GM12864 (cell line): ENCODE measurements at regions not wholly inside any gene's neighbourhood (a gene's known extent, or its start where the extent isn't known, plus 50 kb on each side); places are given as distances from the start of the nearest gene placed in this dataset.
"Not testable (repeated sequence)": the region's sequence is repeated elsewhere in the genome, so short reads cannot be mapped to it uniquely, and the experiment has no call there.

ENCODE experiments used
- DNase-seq: peaks from one replicate; pipeline ENCODE4 v3.0.0-alpha.2; 2011; ENCODE audit warnings: low read depth
- H3K4me3 ChIP-seq: 2 replicates; pipeline ENCODE4 v1.5.1; 2011; ENCODE audit warnings: mild to moderate bottlenecking, low read depth, low read length, control low read depth
- CTCF ChIP-seq: IDR thresholded peaks from 2 replicates; pipeline ENCODE4 v1.5.1; 2011; ENCODE audit warnings: low read depth, mild to moderate bottlenecking, moderate library complexity, low read length, control low read depth, inconsistent platforms; ENCODE audit errors: missing control alignments

GRCh38 chr12:24522736-24523135, 426.2 kb downstream of the BCAT1 start:
- DNase-seq: no peak
- no peak overlapping the region for H3K4me3 ChIP-seq
- TF ChIP-seq CTCF: no peak

DNA sequence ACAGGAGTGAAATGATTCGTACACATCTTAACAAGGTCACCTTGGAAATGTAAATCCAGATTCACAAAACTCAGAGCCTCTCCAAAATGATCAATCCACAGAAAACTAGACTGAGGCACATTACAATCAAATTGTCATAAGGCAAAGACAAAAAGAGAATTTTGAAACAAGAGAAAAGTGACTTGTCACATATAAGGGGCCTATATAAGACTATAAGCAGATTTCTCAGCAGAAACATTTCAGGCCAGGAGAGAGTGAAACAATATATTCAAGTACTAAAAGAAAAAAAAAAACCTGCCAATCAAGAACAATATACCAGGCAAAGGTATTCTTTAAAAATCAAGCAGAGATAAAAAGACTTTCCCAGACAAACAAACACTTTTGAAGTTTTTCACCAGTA, 429.1 kb downstream of the BCAT1 start:
- no peak for TF ChIP-seq CTCF
- H3K4me3 ChIP-seq: no peak overlapping the region
- no peak for DNase-seq

DNA sequence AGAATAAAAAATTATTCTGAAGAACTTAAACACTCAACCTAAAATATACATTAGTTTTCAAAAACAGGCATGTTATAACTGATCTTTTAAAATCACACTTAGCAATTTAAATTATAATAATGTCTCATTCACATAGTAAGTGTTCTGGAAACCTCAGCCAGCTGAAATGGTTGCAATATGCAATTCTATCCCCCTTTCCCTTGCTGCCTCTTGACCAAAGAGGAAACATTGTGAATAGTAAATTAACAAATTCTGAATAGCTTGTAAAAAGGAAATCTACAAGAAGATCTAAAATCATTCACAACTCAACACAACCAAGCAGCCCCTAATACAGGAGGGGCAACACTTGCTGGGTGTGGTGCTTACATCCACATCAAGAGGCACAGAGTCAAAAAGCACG, 431.9 kb downstream of the BCAT1 start:
- H3K4me3 ChIP-seq: no peak overlapping the region
- TF ChIP-seq CTCF: no peak
- DNase-seq: no peak

- H3K4me3 ChIP-seq: no peak overlapping the region
- no peak for DNase-seq
- no peak for TF ChIP-seq CTCF
Observed at GRCh38 chr12:24510581-24511125, 438.2 kb downstream of the BCAT1 start.

GRCh38 chr12:24507827-24508226, 441.1 kb downstream of the BCAT1 start:
- no peak for TF ChIP-seq CTCF
- no peak for DNase-seq
- H3K4me3 ChIP-seq: no peak overlapping the region

DNA sequence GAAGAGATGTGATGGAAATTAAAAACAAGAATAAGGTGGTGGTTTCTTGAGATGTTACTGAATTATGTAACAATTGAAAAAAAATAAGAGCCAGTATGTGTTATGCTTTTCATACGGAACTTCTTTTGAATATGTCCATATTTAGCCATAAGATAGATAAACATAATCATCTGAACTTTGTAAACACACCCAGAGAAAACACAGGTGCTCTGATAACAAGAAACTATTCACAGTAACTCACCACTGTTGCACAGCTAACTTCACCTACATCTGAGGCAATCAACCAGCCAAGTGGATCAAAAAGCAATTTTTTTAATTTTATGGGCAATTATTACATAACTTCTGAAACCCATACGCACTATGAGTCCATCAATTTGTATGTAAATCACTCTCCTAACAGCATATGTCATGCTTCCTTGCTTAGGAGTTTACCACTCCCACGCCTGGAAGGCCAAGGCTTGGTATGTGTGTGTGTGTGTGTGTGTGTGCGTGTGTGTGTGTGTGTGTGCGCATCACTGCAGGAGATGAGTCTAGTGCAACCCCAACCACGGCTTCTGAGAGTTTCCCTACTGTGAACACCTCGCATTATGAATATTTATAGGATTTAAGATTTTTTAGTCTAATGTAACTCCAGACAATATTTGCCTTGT, 443.4 kb downstream of the BCAT1 start:
- H3K4me3 ChIP-seq: no peak overlapping the region
- TF ChIP-seq CTCF: no peak
- no peak for DNase-seq

- DNase-seq, H3K4me3 ChIP-seq: not testable (repeated sequence)
Observed at GRCh38 chr12:24503477-24503876, 445.4 kb downstream of the BCAT1 start.

- H3K4me3 ChIP-seq: no peak overlapping the region
- no peak for DNase-seq
- TF ChIP-seq CTCF: no peak
Observed at GRCh38 chr12:24500831-24501230, 448.1 kb downstream of the BCAT1 start.
